OCI-LY1 (cell line): ENCODE measurements at regions not wholly inside any gene's neighbourhood (a gene's known extent, or its start where the extent isn't known, plus 50 kb on each side); places are given as distances from the start of the nearest gene placed in this dataset.

Experiments
- H2AFZ ChIP-seq: fragments of 200-600 bp; sonication (generic), shearing (Covaris generic); 2 replicates; pipeline ENCODE4 v1.6.0; 2014; ENCODE audit warnings: antibody characterized with exemption, mild to moderate bottlenecking, low read length
- H3F3A ChIP-seq: fragments of 200-600 bp; sonication (generic), shearing (Covaris generic); 2 replicates; pipeline ENCODE4 v1.6.0; 2014; ENCODE audit warnings: mild to moderate bottlenecking, antibody characterized with exemption, low read length, moderate library complexity; ENCODE audit not compliant: insufficient read depth
- H3K27ac ChIP-seq: fragments of 200-600 bp; sonication (generic); 2 replicates; pipeline ENCODE4 v1.5.1; 2014; ENCODE audit warnings: low read length, mixed run types, mild to moderate bottlenecking, low read depth; ENCODE audit not compliant: poor library complexity, severe bottlenecking
- H3K27me3 ChIP-seq: fragments of 200-600 bp; sonication (generic); 2 replicates; pipeline ENCODE4 v1.6.0; 2014; ENCODE audit warnings: antibody characterized with exemption, mild to moderate bottlenecking, low read length, moderate library complexity; ENCODE audit not compliant: insufficient read depth
- H3K36me3 ChIP-seq: fragments of 200-600 bp; sonication (generic); 2 replicates; pipeline ENCODE4 v1.6.1; 2014; ENCODE audit warnings: mild to moderate bottlenecking, antibody characterized with exemption, low read length, moderate library complexity, mixed read lengths; ENCODE audit not compliant: insufficient read depth
- H3K4me1 ChIP-seq: fragments of 200-600 bp; sonication (generic); 2 replicates; pipeline ENCODE4 v1.5.1; 2014; ENCODE audit warnings: mild to moderate bottlenecking, low read length, moderate library complexity; ENCODE audit not compliant: insufficient read depth, severe bottlenecking
- H3K4me2 ChIP-seq: fragments of 200-600 bp; sonication (generic), shearing (Covaris generic); 2 replicates; pipeline ENCODE4 v1.6.1; 2014; ENCODE audit warnings: low read length
- H3K4me3 ChIP-seq: fragments of 200-600 bp; sonication (generic); 2 replicates; pipeline ENCODE4 v1.5.1; 2014; ENCODE audit warnings: low read length, low read depth, mild to moderate bottlenecking, mixed read lengths; ENCODE audit not compliant: poor library complexity, severe bottlenecking
- H3K79me2 ChIP-seq: fragments of 200-600 bp; shearing (Covaris generic); 2 replicates; pipeline ENCODE4 v1.6.1; 2016; ENCODE audit warnings: mixed run types, low read length, mixed read lengths; ENCODE audit not compliant: insufficient read depth
- H3K9ac ChIP-seq: fragments of 200-600 bp; sonication (generic), shearing (Covaris generic); 2 replicates; pipeline ENCODE4 v1.6.1; 2014; ENCODE audit warnings: mild to moderate bottlenecking, low read length, mixed read lengths
- H3K9me2 ChIP-seq: fragments of 200-600 bp; sonication (generic), shearing (Covaris generic); 2 replicates; pipeline ENCODE4 v1.6.1; 2014; ENCODE audit warnings: low read depth, mild to moderate bottlenecking, low read length, mixed read lengths
- H3K9me3 ChIP-seq: fragments of 200-600 bp; shearing (Covaris generic); 2 replicates; pipeline ENCODE4 v1.6.1; 2014; ENCODE audit warnings: low read length, mixed read lengths
- H4K20me1 ChIP-seq: fragments of 200-600 bp; sonication (generic), shearing (Covaris generic); 2 replicates; pipeline ENCODE4 v1.6.0; 2016; ENCODE audit warnings: mild to moderate bottlenecking, low read length; ENCODE audit not compliant: insufficient read depth
- CTCF ChIP-seq: fragments of 200-600 bp; sonication (generic), shearing (Covaris generic); IDR thresholded peaks from 2 replicates; pipeline ENCODE4 v1.5.1; 2017; ENCODE audit warnings: mild to moderate bottlenecking, antibody characterized with exemption, low read length, moderate library complexity, mixed read lengths
- EZH2 ChIP-seq: fragments of 200-600 bp; sonication (generic), shearing (Covaris generic); IDR thresholded peaks from 2 replicates; pipeline ENCODE4 v1.8.0; 2017; ENCODE audit warnings: borderline replicate concordance, mixed run types, mild to moderate bottlenecking, antibody characterized with exemption, low read length, moderate library complexity, mixed read lengths

- Histone ChIP-seq H3K4me2 (no peak overlapping the region), H3K4me1 (no peaks in the 10 kb centered on the region), H3K9me2 (no peaks in the 10 kb centered on the region), H3F3A (no peaks in the 10 kb centered on the region), H3K27ac (no peak overlapping the region), H3K4me3 (no peak overlapping the region), H3K9ac (no peak overlapping the region), H4K20me1 (no peaks in the 10 kb centered on the region), H3K36me3 (no peaks in the 10 kb centered on the region), H3K27me3 (no peaks in the 10 kb centered on the region), H3K79me2 (no peaks in the 10 kb centered on the region), H3K9me3 (no peaks in the 10 kb centered on the region), H2AFZ (no peak overlapping the region)
- TF ChIP-seq EZH2 = no peak
- no peak for TF ChIP-seq CTCF
Observed at GRCh38 chr1:214943054-214943453, 139.5 kb upstream of the KCNK2 start.

GRCh38 chr1:214946615-214947014 lies 135.9 kb upstream of the KCNK2 start:
- no peaks in the 10 kb centered on the region for H3K27me3 ChIP-seq
- no peak overlapping the region for H3K4me3 ChIP-seq
- no peak overlapping the region for H3K27ac ChIP-seq
- H3K9me2 ChIP-seq = no peaks in the 10 kb centered on the region
- H3K36me3 ChIP-seq = no peaks in the 10 kb centered on the region
- H2AFZ ChIP-seq = no peak overlapping the region
- H3F3A ChIP-seq = no peaks in the 10 kb centered on the region
- H3K9me3 ChIP-seq = no peaks in the 10 kb centered on the region
- TF ChIP-seq CTCF = no peak
- TF ChIP-seq EZH2 = no peak
- H3K4me1 ChIP-seq = no peaks in the 10 kb centered on the region
- H3K79me2 ChIP-seq = no peaks in the 10 kb centered on the region
- no peak overlapping the region for H3K4me2 ChIP-seq
- H4K20me1 ChIP-seq = no peaks in the 10 kb centered on the region
- no peak overlapping the region for H3K9ac ChIP-seq

GRCh38 chr1:214952648-214953047 lies 129.9 kb upstream of the KCNK2 start:
- Histone ChIP-seq H3K27me3 (no peaks in the 10 kb centered on the region), H3K36me3 (no peaks in the 10 kb centered on the region), H3K9ac (no peak overlapping the region), H3K9me3 (no peaks in the 10 kb centered on the region), H3K79me2 (no peaks in the 10 kb centered on the region), H3K4me2 (no peak overlapping the region), H3K9me2 (no peaks in the 10 kb centered on the region), H2AFZ (no peak overlapping the region), H3K27ac (no peak overlapping the region), H3K4me3 (no peak overlapping the region), H3K4me1 (no peaks in the 10 kb centered on the region), H3F3A (no peaks in the 10 kb centered on the region), H4K20me1 (no peaks in the 10 kb centered on the region)
- no peak for TF ChIP-seq EZH2
- TF ChIP-seq CTCF = no peak
